ENCODE measurements at regions not wholly inside any gene's neighbourhood (a gene's known extent, or its start where the extent isn't known, plus 50 kb on each side); places are given as distances from the start of the nearest gene placed in this dataset.
"Not testable (repeated sequence)": the region's sequence is repeated elsewhere in the genome, so short reads cannot be mapped to it uniquely, and the experiment has no call there.

DNA sequence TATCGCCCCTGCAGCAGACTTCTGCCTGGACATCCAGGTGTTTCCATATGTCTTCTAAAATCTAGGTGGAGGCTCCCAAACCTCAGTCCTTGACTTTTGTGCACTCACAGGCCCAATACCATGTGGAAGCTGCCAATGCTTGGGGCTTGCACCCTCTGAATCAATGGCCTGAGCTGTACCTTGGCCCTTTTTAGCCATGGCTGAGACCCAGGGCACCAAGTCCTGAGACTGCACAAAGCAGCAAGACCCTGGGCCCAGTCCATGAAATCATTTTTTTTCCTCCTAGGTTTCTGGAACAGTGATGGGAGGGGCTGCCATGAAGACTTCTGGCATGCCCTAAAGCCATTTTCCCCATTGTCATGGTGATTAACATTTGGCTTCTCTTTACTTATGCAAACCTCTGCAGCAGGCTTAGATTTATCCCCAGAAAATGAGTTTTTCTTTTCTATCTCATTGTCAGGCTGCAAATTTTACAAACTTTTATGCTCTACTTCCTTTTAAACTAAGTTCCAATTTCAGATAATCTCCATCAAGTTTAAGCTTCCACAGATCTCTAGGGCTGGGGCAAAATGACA, 1445.8 kb upstream of the FLRT2 start:
- TF ChIP-seq, protein P1, sequence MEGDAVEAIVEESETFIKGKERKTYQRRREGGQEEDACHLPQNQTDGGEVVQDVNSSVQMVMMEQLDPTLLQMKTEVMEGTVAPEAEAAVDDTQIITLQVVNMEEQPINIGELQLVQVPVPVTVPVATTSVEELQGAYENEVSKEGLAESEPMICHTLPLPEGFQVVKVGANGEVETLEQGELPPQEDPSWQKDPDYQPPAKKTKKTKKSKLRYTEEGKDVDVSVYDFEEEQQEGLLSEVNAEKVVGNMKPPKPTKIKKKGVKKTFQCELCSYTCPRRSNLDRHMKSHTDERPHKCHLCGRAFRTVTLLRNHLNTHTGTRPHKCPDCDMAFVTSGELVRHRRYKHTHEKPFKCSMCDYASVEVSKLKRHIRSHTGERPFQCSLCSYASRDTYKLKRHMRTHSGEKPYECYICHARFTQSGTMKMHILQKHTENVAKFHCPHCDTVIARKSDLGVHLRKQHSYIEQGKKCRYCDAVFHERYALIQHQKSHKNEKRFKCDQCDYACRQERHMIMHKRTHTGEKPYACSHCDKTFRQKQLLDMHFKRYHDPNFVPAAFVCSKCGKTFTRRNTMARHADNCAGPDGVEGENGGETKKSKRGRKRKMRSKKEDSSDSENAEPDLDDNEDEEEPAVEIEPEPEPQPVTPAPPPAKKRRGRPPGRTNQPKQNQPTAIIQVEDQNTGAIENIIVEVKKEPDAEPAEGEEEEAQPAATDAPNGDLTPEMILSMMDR (IDR thresholded peaks at IDR 0.05) = no peak
- no peak for TF ChIP-seq ZFX (IDR thresholded peaks at IDR 0.05; ENCODE audit: borderline replicate concordance)
- H3K27ac ChIP-seq = no peak overlapping the region

DNA sequence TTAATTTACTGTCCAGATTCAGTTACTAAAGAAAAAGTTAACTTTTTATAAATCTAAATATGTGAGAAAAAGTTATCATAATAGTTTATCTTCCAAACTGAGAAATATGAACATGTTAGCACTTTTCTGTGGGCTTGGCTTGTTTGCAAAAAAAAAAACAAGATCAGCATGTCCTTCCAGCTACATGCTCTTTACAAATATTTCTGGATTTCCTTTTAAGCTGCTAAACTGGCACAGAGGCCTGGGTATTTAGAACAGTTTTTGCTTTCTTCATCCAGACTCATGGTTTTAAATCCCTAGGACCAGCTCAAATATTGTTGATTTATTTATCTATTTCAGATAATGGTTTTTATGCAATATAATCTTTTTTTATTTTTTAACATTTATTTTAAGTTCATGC, 1444.5 kb upstream of the FLRT2 start:
- TF ChIP-seq, protein P1 (IDR thresholded peaks at IDR 0.05) = no peak
- TF ChIP-seq ZFX (IDR thresholded peaks at IDR 0.05; ENCODE audit: borderline replicate concordance) = no peak

DNA sequence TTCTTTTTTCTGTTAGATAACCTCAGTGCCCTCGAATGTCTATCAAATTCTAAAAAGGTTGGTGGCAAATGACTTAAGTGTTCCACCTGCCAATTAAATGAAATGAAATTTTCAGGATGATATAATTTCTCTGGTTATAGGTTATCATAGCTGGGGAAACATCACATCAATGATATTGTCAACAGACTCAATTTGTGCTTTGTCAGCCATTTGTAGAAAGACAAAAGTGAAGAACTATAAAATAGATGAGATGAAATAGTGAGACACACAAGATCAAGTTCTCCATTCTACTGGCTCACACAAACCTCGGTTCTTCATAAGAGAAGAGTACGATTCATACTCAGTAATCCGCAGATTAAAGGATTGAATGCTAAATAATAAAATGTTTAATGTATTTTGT, 1443.2 kb upstream of the FLRT2 start:
- no peak overlapping the region for H3K27ac ChIP-seq
- TF ChIP-seq, protein P1 (IDR thresholded peaks at IDR 0.05) = no peak
- TF ChIP-seq ZFX (IDR thresholded peaks at IDR 0.05; ENCODE audit: borderline replicate concordance) = no peak

More for the DNA sequence above, 1444.5 kb upstream of the FLRT2 start:
- H3K27ac ChIP-seq = no peak overlapping the region

DNA sequence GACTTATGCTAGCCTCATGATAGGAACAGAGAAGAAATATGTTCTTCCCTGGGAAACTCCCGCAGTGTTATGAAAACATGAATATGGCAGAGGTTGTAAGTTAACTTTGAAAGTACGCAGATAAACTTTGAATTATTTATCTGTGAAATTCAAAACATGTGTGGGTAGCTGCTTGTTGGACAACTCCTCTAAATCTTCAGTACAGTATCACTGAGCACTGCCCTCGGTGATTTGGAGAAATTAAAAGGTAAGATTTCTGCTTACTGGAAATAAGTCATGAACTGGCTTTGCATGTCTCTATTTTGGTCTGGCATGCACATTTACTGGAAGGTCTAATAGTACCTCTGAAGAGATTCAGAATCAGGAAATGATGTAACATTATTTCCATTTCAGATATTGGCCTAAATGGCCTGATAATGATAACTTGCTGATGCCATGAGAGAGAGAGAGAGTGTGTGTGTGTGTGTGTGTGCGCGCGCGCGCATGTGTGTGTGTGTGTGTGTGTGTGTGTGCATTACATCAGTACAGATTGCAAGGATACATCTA, 1441.9 kb upstream of the FLRT2 start:
- TF ChIP-seq, protein P1 (IDR thresholded peaks at IDR 0.05) = no peak
- TF ChIP-seq ZFX (IDR thresholded peaks at IDR 0.05; ENCODE audit: borderline replicate concordance) = no peak
- no peak overlapping the region for H3K27ac ChIP-seq

DNA sequence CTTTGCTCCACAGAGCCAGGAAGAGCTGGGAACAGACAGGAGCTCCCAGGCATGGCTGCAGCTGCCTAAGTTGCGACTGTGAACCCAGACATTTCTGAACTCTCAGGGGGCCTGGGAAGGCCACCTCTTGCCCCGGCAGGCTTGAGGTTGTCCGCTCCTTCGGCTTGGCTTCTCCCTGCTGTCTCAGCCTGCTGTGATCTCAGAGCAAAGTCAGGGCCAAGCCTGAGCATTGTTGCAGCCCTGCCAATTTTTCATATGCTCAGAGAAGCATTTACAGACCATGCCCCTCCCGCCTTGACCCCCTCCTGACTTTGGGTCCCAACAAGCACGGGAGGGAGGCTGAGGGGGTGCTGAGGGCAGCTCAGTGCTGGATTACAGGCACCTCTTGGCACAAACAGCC, 1439.1 kb upstream of the FLRT2 start:
- no peak overlapping the region for H3K27ac ChIP-seq
- TF ChIP-seq, protein P1 (IDR thresholded peaks at IDR 0.05) = no peak
- no peak for TF ChIP-seq ZFX (IDR thresholded peaks at IDR 0.05; ENCODE audit: borderline replicate concordance)

DNA sequence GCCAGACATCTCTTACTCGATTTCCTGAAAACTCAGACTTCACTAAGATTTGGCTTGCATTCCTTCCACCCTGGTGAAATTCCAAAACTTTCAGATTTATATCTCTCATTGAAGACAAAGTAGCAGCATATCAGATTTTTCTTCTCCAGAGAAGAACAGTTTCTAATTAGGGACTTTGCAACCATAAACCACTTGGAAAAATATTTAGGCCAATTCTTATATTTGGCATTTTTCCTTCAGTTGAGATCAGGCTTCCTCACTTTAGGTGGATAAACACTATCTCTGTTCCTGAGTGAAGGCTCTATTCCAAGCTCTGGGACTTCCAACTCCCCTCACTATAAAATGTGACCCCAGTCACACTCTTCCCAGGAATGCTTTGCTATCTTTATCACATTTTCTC, 1434.3 kb upstream of the FLRT2 start:
- no peak overlapping the region for H3K27ac ChIP-seq

DNA sequence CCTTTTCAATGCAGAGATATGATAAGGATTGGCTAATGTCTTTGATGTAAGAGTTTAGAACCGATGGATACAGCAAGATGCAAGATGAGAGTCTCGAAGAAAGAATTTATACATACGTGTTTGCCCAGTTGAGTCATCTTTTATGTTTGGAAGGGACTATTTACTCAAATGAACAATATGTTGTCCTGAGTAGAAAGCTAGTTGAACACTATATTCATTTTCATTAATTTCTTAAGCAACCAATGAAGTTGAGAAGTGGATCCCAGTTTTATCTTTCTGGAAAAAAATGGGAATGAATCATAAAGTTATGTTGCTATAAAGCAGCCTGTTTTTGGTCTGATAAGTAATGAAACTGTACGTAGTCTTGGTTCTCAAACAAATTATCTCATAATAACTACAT, 1431.7 kb upstream of the FLRT2 start:
- TF ChIP-seq, protein P1 (IDR thresholded peaks at IDR 0.05) = no peak
- TF ChIP-seq ZFX (IDR thresholded peaks at IDR 0.05; ENCODE audit: borderline replicate concordance) = no peak
- no peak overlapping the region for H3K27ac ChIP-seq

More for the DNA sequence above, 1434.3 kb upstream of the FLRT2 start:
- TF ChIP-seq ZFX (IDR thresholded peaks at IDR 0.05; ENCODE audit: borderline replicate concordance) = no peak
- TF ChIP-seq, protein P1 (IDR thresholded peaks at IDR 0.05) = no peak

DNA sequence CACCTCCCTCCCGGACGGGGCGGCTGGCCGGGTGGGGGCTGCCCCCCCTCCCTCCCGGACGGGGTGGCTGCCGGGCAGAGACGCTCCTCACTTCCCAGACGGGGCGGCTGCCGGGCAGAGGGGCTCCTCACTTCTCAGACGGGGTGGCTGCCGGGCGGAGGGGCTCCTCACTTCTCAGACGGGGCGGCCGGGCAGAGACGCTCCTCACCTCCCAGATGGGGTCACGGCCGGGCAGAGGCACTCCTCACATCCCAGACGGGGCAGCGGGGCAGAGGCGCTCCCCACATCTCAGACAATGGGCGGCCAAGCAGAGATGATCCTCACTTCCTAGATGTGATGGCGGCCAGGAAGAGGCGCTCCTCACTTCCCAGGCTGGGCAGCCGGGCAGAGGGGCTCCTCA, 1430.4 kb upstream of the FLRT2 start:
- not testable (repeated sequence) for H3K27ac ChIP-seq

Measured in 22Rv1 (cell line).